HEK293 (cell line): ENCODE measurements at regions not wholly inside any gene's neighbourhood (a gene's known extent, or its start where the extent isn't known, plus 50 kb on each side); places are given as distances from the start of the nearest gene placed in this dataset.
A peak's percentile ranks its signal among the peaks of the same experiment; 100 is the strongest.

ENCODE experiments used
- CTCF ChIA-PET: fragments of 350-600 bp; formaldehyde crosslinking; extraction: SDS; loops from one replicate; lab custom pipeline; 2021; ENCODE audit warnings: antibody characterized with exemption; lab: Yijun Ruan, JAX
- POLR2A ChIA-PET: fragments of 300-600 bp; formaldehyde crosslinking; extraction: SDS; loops from one replicate; lab custom pipeline; 2020; ENCODE audit warnings: antibody characterized with exemption, inconsistent platforms; lab: Yijun Ruan, JAX
- H3K27ac ChIP-seq: fragments of 200-500 bp; sonication (Bioruptor generic); 2 replicates; pipeline ENCODE4 v1.5.1; 2014; ENCODE audit warnings: low read depth, low read length, control low read depth, inconsistent platforms; ENCODE audit errors: extremely low read depth
- H3K36me3 ChIP-seq, 2 experiments: fragments of 200-500 bp in 1 of 2; sonication (Bioruptor generic) in 1 of 2; 1 replicate in 1 of 2; 2 replicates in 1 of 2; pipeline ENCODE4 v1.5.1; 2014 to 2017; ENCODE audit warnings: inconsistent platforms in 2 of 2, low read length in 2 of 2; ENCODE audit not compliant: control insufficient read depth in 2 of 2, insufficient read depth in 1 of 2
- H3K4me1 ChIP-seq: fragments of 200-500 bp; sonication (Bioruptor generic); 2 replicates; pipeline ENCODE4 v1.5.1; 2014; ENCODE audit warnings: mild to moderate bottlenecking, low read length, inconsistent platforms; ENCODE audit not compliant: control insufficient read depth, insufficient read depth
- H3K4me3 ChIP-seq: 2 replicates; pipeline ENCODE4 v1.5.1; 2011; ENCODE audit warnings: low read depth, mild to moderate bottlenecking, control low read depth, low read length, moderate library complexity
- H3K9me3 ChIP-seq: fragments of 200-500 bp; sonication (Bioruptor generic); 2 replicates; pipeline ENCODE4 v1.5.1; 2014; ENCODE audit warnings: low read depth, low read length, inconsistent platforms; ENCODE audit not compliant: control insufficient read depth, insufficient read depth
- CTCF ChIP-seq: fragments of 450-650 bp; formaldehyde crosslinking; IDR thresholded peaks from 2 replicates; pipeline ENCODE4 v1.5.1; 2016; ENCODE audit warnings: missing biosample characterization, missing genetic modification characterization
- GLIS1 ChIP-seq: fragments of 450-650 bp; formaldehyde crosslinking; IDR thresholded peaks from 2 replicates; pipeline ENCODE4 v1.5.1; 2016; ENCODE audit warnings: missing biosample characterization, missing genetic modification characterization
- INSM2 ChIP-seq: fragments of 450-650 bp; formaldehyde crosslinking; IDR thresholded peaks from 2 replicates; pipeline ENCODE4 v1.5.1; 2016; ENCODE audit warnings: missing biosample characterization, missing genetic modification characterization
- REST ChIP-seq: fragments of 450-650 bp; formaldehyde crosslinking; IDR thresholded peaks from 2 replicates; pipeline ENCODE4 v1.5.1; 2016; ENCODE audit warnings: missing biosample characterization, missing genetic modification characterization
- SCRT1 ChIP-seq: fragments of 450-650 bp; formaldehyde crosslinking; IDR thresholded peaks from 2 replicates; pipeline ENCODE4 v1.5.1; 2016; ENCODE audit warnings: missing biosample characterization, missing genetic modification characterization, borderline replicate concordance
- SP2 ChIP-seq: fragments of 450-650 bp; formaldehyde crosslinking; IDR thresholded peaks from 2 replicates; pipeline ENCODE4 v1.5.1; 2016; ENCODE audit warnings: missing biosample characterization, missing genetic modification characterization
- SP3 ChIP-seq: fragments of 450-650 bp; formaldehyde crosslinking; IDR thresholded peaks from 2 replicates; pipeline ENCODE4 v1.5.1; 2016; ENCODE audit warnings: missing biosample characterization, missing genetic modification characterization
- SP7 ChIP-seq: fragments of 450-650 bp; formaldehyde crosslinking; IDR thresholded peaks from 2 replicates; pipeline ENCODE4 v1.5.1; 2016; ENCODE audit warnings: missing biosample characterization, missing genetic modification characterization
- ZBTB10 ChIP-seq: fragments of 450-650 bp; formaldehyde crosslinking; IDR thresholded peaks from 2 replicates; pipeline ENCODE4 v1.5.1; 2016; ENCODE audit warnings: missing biosample characterization, missing genetic modification characterization
- ZBTB17 ChIP-seq: fragments of 450-650 bp; formaldehyde crosslinking; IDR thresholded peaks from 2 replicates; pipeline ENCODE4 v1.5.1; 2016; ENCODE audit warnings: missing biosample characterization, missing genetic modification characterization
- ZBTB26 ChIP-seq: fragments of 450-650 bp; formaldehyde crosslinking; optimal IDR thresholded peaks from 2 replicates; pipeline ENCODE3; 2016; ENCODE audit warnings: missing biosample characterization, mild to moderate bottlenecking, missing genetic modification characterization
- ZBTB8A ChIP-seq: fragments of 450-650 bp; formaldehyde crosslinking; IDR thresholded peaks from 2 replicates; pipeline ENCODE4 v1.5.1; 2016; ENCODE audit warnings: missing biosample characterization, missing genetic modification characterization
- ZIC2 ChIP-seq: fragments of 450-650 bp; formaldehyde crosslinking; IDR thresholded peaks from 2 replicates; pipeline ENCODE4 v1.5.1; 2016; ENCODE audit warnings: missing biosample characterization, missing genetic modification characterization
- ZNF548 ChIP-seq: fragments of 450-650 bp; formaldehyde crosslinking; IDR thresholded peaks from 2 replicates; pipeline ENCODE4 v1.5.1; 2016; ENCODE audit warnings: missing biosample characterization, missing genetic modification characterization
- ZNF626 ChIP-seq: fragments of 450-650 bp; sonication (Bioruptor Pico); formaldehyde crosslinking; IDR thresholded peaks from 2 replicates; pipeline ENCODE4 v1.5.1; 2018; ENCODE audit warnings: missing biosample characterization, missing genetic modification characterization, inconsistent platforms
- ZNF843 ChIP-seq: fragments of 450-650 bp; formaldehyde crosslinking; IDR thresholded peaks from 2 replicates; pipeline ENCODE4 v1.5.1; 2016; ENCODE audit warnings: missing biosample characterization, missing genetic modification characterization

GRCh38 chr17:409848-410542 lies 57.4 kb upstream of the RPH3AL start:
- H3K4me3 ChIP-seq, result peak overlapping the region; percentile 45
- peaks cover 0 to 3% of the 10 kb centered on the region in 2 experiments; a peak in 1 of 3 replicates for H3K36me3 ChIP-seq
- peaks cover 6% of the 10 kb centered on the region for H3K4me1 ChIP-seq
- H3K9me3 ChIP-seq, result no peaks in the 10 kb centered on the region
- H3K27ac ChIP-seq, result peak overlapping the region; percentile 70; the same call in 1 of the 2 replicates
- POLR2A ChIA-PET, result interaction anchor here (0.5 kb wide), 1 partner anchor 267 kb away, joined by 3 read pairs; no protein-coding TSS in a partner anchor
- CTCF ChIA-PET, result interaction anchor here (0.6 to 3.2 kb wide), 5 partner anchors 120 to 589 kb away, joined by 3 to 173 read pairs (median 4); partner anchors contain the start of gene TIMM22
- TF ChIP-seq ZBTB26 (peak; percentile 56), ZBTB10 (tag by site-specific recombination) (peak; percentile 90; the same call in 1 of the 2 replicates), SP7 (tag by site-specific recombination) (peak; percentile 31; the same call in 1 of the 2 replicates), ZNF548 (tag by site-specific recombination) (no peak), SCRT1 (tag by site-specific recombination) (no peak), ZNF843 (no peak), SP3 (tag by site-specific recombination) (peak; percentile 69; the same call in 1 of the 2 replicates), INSM2 (tag by site-specific recombination) (peak; percentile 99), GLIS1 (tag by site-specific recombination) (peak; percentile 92), ZBTB8A (peak; percentile 72; the same call in 1 of the 2 replicates), ZNF626 (tag by site-specific recombination) (no peak), CTCF (tag by site-specific recombination) (peak; percentile 76), ZIC2 (tag by site-specific recombination) (peak; percentile 87), SP2 (tag by site-specific recombination) (peak; percentile 77), REST (tag by site-specific recombination) (no peak), ZBTB17 (tag by site-specific recombination) (peak; percentile 67)
